AG09309 (cell line): ENCODE measurements at regions not wholly inside any gene's neighbourhood (a gene's known extent, or its start where the extent isn't known, plus 50 kb on each side); places are given as distances from the start of the nearest gene placed in this dataset.

Experiments used
- DNase-seq: peaks from one replicate; pipeline ENCODE4 v3.0.0-alpha.2; 2010; ENCODE audit warnings: low read depth
- H3K4me3 ChIP-seq: 2 replicates; pipeline ENCODE4 v1.5.1; 2011; ENCODE audit warnings: mild to moderate bottlenecking, low read depth, low read length, moderate library complexity; ENCODE audit not compliant: control insufficient read depth
- CTCF ChIP-seq: IDR thresholded peaks from 2 replicates; pipeline ENCODE4 v1.5.1; 2011; ENCODE audit warnings: mild to moderate bottlenecking, low read depth, low read length, inconsistent platforms; ENCODE audit not compliant: insufficient read depth, control insufficient read depth; ENCODE audit errors: missing control alignments

GRCh38 chr12:90337018-90337417, 618.0 kb downstream of the CCER1 start:
- no peak overlapping the region for H3K4me3 ChIP-seq
- DNase-seq = no peak
- TF ChIP-seq CTCF = no peak

- no peak overlapping the region for H3K4me3 ChIP-seq
- no peak for DNase-seq
- no peak for TF ChIP-seq CTCF
Measured at GRCh38 chr12:90335566-90335965, 619.4 kb downstream of the CCER1 start.

GRCh38 chr12:90333939-90334338, 621.0 kb downstream of the CCER1 start:
- DNase-seq = no peak
- no peak for TF ChIP-seq CTCF
- no peak overlapping the region for H3K4me3 ChIP-seq

- H3K4me3 ChIP-seq = no peak overlapping the region
- TF ChIP-seq CTCF = no peak
- DNase-seq = no peak
Measured at GRCh38 chr12:90333424-90333823, 621.6 kb downstream of the CCER1 start.

- no peak for DNase-seq
- no peak for TF ChIP-seq CTCF
- no peak overlapping the region for H3K4me3 ChIP-seq
Measured at GRCh38 chr12:90331821-90332220, 623.2 kb downstream of the CCER1 start.

- DNase-seq = no peak
- no peak overlapping the region for H3K4me3 ChIP-seq
- TF ChIP-seq CTCF = no peak
Measured at GRCh38 chr12:90331262-90331661, 622.6 kb upstream of the ATP2B1 start.

GRCh38 chr12:90327793-90328743, 619.4 kb upstream of the ATP2B1 start:
- TF ChIP-seq CTCF = no peak
- H3K4me3 ChIP-seq = no peak overlapping the region
- DNase-seq = no peak
